ENCODE measurements at regions not wholly inside any gene's neighbourhood (a gene's known extent, or its start where the extent isn't known, plus 50 kb on each side); places are given as distances from the start of the nearest gene placed in this dataset.

GRCh38 chr16:14335297-14335696 lies 264.2 kb downstream of the MRTFB start:
- FAIRE-seq (no peak), DNase-seq (ENCODE audit: insufficient read length, low spot score) (no peak)
- no peak for TF ChIP-seq CTCF (IDR thresholded peaks at IDR 0.05; ENCODE audit: insufficient read depth, missing control alignments)

GRCh38 chr16:14334366-14335080 lies 263.4 kb downstream of the MRTFB start:
- no peak for FAIRE-seq

GRCh38 chr16:14333361-14333760 lies 262.2 kb downstream of the MRTFB start:
- no peak for TF ChIP-seq CTCF (IDR thresholded peaks at IDR 0.05; ENCODE audit: insufficient read depth, missing control alignments)
- FAIRE-seq (no peak), DNase-seq (ENCODE audit: insufficient read length, low spot score) (no peak)

More at GRCh38 chr16:14334366-14335080, 263.4 kb downstream of the MRTFB start:
- no peak for TF ChIP-seq CTCF (IDR thresholded peaks at IDR 0.05; ENCODE audit: insufficient read depth, missing control alignments)
- no peak for DNase-seq (ENCODE audit: insufficient read length, low spot score)

GRCh38 chr16:14331020-14331419 lies 259.9 kb downstream of the MRTFB start:
- FAIRE-seq: no peak
- no peak for DNase-seq (ENCODE audit: insufficient read length, low spot score)
- TF ChIP-seq CTCF (IDR thresholded peaks at IDR 0.05; ENCODE audit: insufficient read depth, missing control alignments): no peak

GRCh38 chr16:14329727-14330350 lies 258.7 kb downstream of the MRTFB start:
- DNase-seq (ENCODE audit: insufficient read length, low spot score) (no peak), FAIRE-seq (no peak)
- TF ChIP-seq CTCF (IDR thresholded peaks at IDR 0.05; ENCODE audit: insufficient read depth, missing control alignments): no peak

GRCh38 chr16:14325502-14326401 lies 254.6 kb downstream of the MRTFB start:
- no peak for TF ChIP-seq CTCF (IDR thresholded peaks at IDR 0.05; ENCODE audit: insufficient read depth, missing control alignments)
- DNase-seq (ENCODE audit: insufficient read length, low spot score) (peak; percentile 42), FAIRE-seq (no peak)
